ENCODE measurements at regions not wholly inside any gene's neighbourhood (a gene's known extent, or its start where the extent isn't known, plus 50 kb on each side); places are given as distances from the start of the nearest gene placed in this dataset.

- Histone ChIP-seq H3K27ac (no peak overlapping the region), H3K4me1 (ENCODE audit: control insufficient read depth in 1 of 2, insufficient read depth in 1 of 2, low read depth in 1 of 2, low read length in 1 of 2) (no peaks in the 10 kb centered on the region), H3K36me3 (no peaks in the 10 kb centered on the region), H3K27me3 (peaks cover 39% of the 10 kb centered on the region), H3K4me3 (ENCODE audit: low read depth in 1 of 2, low read length in 1 of 2) (no peak overlapping the region), H3K9me3 (no peaks in the 10 kb centered on the region)
- no peak for TF ChIP-seq CTCF (IDR thresholded peaks at IDR 0.05)
Observed at GRCh38 chr16:86227801-86228200, 282.5 kb upstream of the FOXF1 start.

GRCh38 chr16:86228713-86229112 is 281.6 kb upstream of the FOXF1 start:
- Histone ChIP-seq H3K27ac (no peak overlapping the region), H3K4me1 (ENCODE audit: control insufficient read depth in 1 of 2, insufficient read depth in 1 of 2, low read depth in 1 of 2, low read length in 1 of 2) (no peaks in the 10 kb centered on the region), H3K36me3 (no peaks in the 10 kb centered on the region), H3K27me3 (peaks cover 30% of the 10 kb centered on the region), H3K9me3 (no peaks in the 10 kb centered on the region), H3K4me3 (ENCODE audit: low read depth in 1 of 2, low read length in 1 of 2) (no peak overlapping the region)
- no peak for TF ChIP-seq CTCF (IDR thresholded peaks at IDR 0.05)

GRCh38 chr16:86229283-86229682 is 281.0 kb upstream of the FOXF1 start:
- no peak overlapping the region for H3K27ac ChIP-seq
- H3K27me3 ChIP-seq, result peaks cover 28% of the 10 kb centered on the region
- H3K36me3 ChIP-seq, result no peaks in the 10 kb centered on the region
- no peaks in the 10 kb centered on the region for H3K9me3 ChIP-seq
- no peak for TF ChIP-seq CTCF (IDR thresholded peaks at IDR 0.05)
- no peaks in the 10 kb centered on the region for H3K4me1 ChIP-seq (ENCODE audit: control insufficient read depth in 1 of 2, insufficient read depth in 1 of 2, low read depth in 1 of 2, low read length in 1 of 2)
- no peak overlapping the region for H3K4me3 ChIP-seq (ENCODE audit: low read depth in 1 of 2, low read length in 1 of 2)

GRCh38 chr16:86229866-86230656 is 280.3 kb upstream of the FOXF1 start:
- H3K9me3 ChIP-seq, result no peaks in the 10 kb centered on the region
- no peak overlapping the region for H3K27ac ChIP-seq
- no peak overlapping the region for H3K4me3 ChIP-seq (ENCODE audit: low read depth in 1 of 2, low read length in 1 of 2)
- H3K27me3 ChIP-seq, result peaks cover 28% of the 10 kb centered on the region
- H3K4me1 ChIP-seq (ENCODE audit: control insufficient read depth in 1 of 2, insufficient read depth in 1 of 2, low read depth in 1 of 2, low read length in 1 of 2), result no peaks in the 10 kb centered on the region
- no peak for TF ChIP-seq CTCF (IDR thresholded peaks at IDR 0.05)
- no peaks in the 10 kb centered on the region for H3K36me3 ChIP-seq

- H3K36me3 ChIP-seq, result no peaks in the 10 kb centered on the region
- peaks cover 28% of the 10 kb centered on the region for H3K27me3 ChIP-seq
- no peaks in the 10 kb centered on the region for H3K9me3 ChIP-seq
- no peak overlapping the region for H3K27ac ChIP-seq
- no peak for TF ChIP-seq CTCF (IDR thresholded peaks at IDR 0.05)
- H3K4me3 ChIP-seq (ENCODE audit: low read depth in 1 of 2, low read length in 1 of 2), result no peak overlapping the region
- no peaks in the 10 kb centered on the region for H3K4me1 ChIP-seq (ENCODE audit: control insufficient read depth in 1 of 2, insufficient read depth in 1 of 2, low read depth in 1 of 2, low read length in 1 of 2)
Observed at GRCh38 chr16:86231321-86231995, 278.9 kb upstream of the FOXF1 start.

Data from neutrophil (primary cell).